Activated gamma-delta T cell treated with Interleukin-2 at 50 U/mL for 16 hours (primary cell): ENCODE measurements at regions not wholly inside any gene's neighbourhood (a gene's known extent, or its start where the extent isn't known, plus 50 kb on each side); places are given as distances from the start of the nearest gene placed in this dataset.

ENCODE experiments used
- DNase-seq: peaks from one replicate; pipeline ENCODE4 v3.0.0-alpha.2; 2020

DNA sequence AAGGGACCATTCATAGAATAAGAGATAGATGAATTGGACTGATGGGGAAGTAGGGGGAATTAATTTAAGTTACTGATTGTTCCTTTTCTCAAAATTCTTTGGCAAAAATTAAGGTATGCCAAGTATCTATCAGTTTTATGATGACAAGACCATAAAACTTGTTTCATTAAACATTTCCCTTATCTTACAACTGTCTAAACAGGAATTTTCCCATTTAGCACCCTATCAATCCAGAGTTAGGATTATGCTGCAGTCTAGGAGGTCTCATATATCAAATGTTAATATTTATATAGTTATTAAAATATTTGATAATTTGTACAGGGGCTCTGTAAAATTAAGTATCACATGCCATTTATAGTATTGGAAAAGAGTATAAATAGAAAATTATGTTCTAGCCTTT lies 51.5 kb upstream of the ARID1B start:
- DNase-seq: no peak

DNA sequence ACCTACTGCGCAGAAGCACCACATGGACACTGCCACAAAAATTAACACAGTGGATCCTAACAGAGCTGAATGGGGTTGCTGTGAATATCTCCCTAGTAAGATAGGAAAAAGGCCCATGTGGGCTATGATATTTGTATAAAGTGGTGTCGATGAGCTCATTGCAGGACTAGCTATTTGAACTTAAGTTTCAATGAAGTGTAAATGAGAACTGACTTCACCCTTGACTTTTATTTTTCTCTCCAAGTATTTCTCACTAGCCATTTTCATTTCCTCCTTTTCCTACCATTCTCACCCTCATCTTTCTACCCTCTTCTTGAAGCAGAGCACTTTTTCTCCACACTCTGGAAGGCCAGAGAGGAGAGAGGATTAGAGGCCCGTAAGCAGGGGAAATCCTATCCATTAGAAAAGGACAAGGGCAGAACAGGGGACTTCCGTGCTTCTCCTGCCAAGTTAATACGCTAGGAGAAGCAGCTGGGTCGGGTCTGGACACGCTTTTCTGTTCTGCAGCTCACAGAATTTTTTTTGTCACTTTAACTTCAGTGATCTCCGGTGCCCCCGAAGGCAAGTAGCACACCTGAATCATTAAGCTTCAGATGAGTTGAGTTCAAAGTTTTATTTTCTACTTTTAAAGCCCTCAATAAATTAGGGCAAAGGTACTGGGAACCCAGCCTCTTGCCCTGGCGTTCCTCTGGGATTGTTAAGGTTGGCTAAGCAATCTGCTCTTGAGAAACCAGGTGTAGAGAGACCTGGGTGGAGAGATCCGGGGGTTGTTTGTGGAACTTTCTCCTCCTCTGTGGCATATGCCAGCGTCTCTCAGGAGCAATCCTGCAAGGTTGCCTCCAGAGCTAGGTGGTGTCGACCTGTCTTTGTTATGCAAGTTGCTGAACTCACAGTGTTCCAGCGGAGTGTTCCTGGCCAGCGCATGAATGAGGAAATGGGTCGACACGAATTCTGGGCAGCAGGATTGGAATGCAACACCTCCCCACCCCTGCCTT lies 56.2 kb upstream of the ARID1B start:
- no peak for DNase-seq

DNA sequence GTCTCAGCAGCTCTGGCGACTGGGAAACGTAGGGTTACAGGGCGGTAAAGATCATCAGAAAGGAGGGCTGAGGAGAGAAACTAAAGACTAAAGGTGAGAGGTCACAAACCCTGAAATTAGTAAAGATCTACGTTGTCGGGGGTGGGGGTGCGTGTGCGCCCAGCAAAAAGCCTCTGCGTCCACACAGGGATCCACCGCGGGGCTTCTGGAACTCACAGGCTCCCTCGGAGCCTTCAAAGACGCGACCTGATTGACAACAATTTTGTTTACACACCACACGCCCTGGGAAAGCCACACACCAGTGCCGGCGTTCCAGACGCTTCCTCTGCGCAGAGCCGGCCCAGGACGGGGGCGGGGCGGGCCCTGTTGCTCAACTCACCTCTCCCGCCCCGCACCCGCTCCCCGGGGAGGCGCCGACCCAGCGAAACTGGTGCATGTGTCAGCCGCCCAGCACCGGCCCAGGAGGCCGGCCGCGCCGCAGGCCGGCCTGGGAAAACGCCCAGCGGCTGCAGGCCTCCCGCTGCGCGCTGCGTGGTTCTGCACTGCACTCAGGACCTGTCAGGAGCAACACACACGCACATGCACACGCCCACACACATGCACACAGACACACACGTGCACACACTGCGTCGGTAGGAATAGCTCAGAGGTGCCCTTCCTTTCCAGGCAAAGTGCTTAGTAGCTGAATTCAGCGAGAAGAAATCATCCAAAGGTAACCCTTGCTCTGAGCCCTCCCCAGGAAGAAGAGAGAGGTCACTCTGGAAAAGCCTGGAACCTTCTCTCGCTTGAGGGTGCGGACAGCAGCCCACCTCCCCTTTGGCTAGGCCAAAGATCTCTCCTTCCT lies 57.2 kb upstream of the ARID1B start:
- DNase-seq: peak; percentile 64

DNA sequence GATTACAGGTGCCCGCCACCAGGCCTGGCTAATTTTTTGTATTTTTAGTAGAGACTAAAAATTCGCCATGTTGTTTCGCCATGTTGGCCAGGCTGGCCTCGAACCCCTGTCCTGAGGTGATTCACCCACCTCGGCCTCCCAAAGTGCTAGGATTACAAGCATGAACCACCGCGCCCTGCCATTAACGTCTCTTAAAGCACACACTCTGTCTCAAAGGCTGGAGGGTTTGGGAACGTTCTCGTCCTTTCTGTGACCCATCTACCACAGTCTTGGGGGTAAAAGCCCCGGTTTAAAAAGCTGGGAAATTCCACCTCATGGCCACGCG lies 57.8 kb upstream of the ARID1B start:
- DNase-seq: no peak

DNA sequence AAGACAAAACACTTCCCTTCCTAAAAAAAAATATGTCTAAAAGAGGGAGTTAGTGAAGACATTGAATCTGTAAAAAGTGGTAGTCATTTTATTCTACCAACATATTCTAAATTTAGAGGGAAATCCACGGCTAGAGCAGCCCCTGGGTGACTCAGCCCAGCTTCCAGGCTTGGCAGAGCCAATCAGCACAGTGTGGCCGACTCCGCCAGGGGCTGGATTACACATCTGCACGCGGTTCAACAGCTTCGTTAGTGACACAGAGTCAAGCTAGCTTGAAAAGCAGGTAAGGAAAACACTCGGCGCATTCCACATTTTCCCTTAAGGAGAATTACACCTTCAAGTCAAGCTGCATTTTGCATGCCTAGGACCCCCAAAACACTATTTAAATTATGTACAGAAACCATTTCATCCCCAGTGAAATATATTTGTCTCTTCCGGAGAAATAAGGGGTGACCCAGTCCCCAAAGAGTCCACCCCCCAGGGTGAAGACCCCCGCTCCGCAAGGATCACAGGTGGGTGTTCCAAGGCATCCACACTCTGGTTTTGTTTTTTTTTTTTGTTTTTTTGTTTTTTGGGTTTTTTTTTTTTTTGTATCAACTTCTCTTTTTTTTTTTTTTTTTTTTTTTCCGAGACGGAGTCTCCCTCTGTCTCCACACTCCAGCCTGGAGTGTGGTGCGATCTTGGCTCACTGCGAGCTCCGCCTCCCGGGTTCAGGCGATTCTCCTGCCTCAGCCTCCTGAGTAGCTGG lies 58.4 kb upstream of the ARID1B start:
- no peak for DNase-seq

DNA sequence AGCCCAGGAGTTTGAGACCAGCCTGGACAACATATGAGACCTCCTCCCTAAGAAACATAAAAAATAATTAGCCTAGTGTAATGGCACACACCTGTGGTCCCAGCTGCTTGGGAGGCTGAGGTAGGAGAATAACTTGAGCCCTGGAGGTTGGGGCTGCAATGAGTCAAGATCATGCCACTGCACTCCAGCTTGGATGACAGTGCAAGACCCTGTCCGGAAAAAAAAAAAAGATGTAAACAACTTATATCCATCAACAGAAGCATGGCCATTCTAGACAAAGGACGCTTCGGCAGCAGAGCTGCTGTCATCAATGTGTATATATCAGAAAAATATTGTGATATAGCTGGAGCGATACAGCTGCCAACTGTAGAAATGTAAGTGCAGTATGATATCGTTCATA lies 59.6 kb upstream of the ARID1B start:
- no peak for DNase-seq

DNA sequence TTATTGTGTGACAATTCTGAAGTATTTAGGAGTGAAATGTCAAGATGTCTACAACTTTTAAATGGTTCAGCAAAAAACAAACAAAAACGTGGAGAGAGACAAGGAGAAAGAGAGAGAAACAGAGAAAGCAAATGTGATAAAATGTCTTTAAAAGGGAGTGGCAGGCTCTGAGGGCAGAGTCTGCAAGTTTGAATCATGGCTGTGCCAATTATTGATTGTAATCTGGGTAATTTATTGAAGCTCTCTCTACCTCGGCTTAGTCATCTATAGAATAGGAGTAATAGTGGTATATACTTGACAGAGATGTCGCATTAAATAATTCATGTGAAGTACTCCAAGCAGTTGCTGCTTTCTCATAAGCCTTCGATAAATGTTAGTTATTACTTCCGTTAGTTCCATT lies 61.3 kb upstream of the ARID1B start:
- no peak for DNase-seq

DNA sequence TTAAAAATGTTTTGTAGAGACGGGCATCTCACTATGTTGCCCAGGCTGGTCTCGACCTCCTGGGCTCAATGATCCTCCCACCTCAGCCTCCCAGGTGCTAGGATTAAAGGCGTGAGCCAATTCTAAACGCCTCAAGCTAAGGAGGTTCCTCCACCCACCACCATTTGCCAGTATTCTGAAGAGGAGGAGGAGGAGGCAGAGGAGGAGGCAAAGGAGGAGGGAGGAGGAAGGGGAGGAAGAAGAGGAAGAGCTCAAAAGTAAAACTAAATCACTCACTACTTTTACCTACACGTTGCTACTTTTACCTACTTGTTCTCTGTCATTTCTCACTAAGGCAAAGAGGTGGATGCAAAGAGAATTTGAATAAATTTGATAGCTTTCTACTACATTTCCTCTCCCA lies 63.6 kb upstream of the ARID1B start:
- DNase-seq: no peak

DNA sequence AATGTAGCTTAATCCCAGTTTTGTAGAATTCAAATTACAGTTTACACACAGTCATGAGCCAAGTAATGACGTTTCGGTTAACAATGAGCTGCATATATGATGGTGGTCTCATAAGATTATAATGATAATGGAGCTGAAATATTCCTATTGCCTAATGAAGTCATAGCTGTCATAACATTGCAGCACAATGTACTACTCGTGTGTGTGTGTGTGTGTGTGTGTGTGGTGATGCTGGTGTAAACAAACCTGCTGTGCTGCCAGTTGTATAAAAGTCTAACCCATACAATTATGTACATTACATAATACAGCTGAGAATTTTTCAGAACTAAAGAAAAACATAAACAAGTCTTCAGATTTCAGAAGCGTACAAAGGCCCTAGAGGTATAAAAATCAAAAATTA lies 66.7 kb upstream of the ARID1B start:
- no peak for DNase-seq

DNA sequence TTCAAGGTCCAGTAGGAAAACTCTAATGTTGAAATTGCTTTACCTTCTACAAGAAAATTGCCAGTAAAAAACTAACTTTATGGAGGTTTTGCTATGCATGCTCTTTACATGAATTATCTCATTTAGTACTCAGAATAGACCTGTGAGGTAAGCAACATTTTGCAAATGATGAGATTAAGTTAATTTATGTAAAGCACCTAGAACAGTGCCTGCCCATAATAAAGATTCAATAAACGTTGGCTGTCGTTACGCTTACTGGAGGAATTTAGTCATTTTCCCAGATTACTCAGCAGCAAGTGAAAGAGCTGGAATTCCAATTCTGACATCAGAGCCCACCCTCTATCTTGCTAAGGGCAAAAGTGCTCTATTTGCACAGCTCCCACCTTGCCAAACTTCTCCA lies 69.4 kb upstream of the ARID1B start:
- no peak for DNase-seq

DNA sequence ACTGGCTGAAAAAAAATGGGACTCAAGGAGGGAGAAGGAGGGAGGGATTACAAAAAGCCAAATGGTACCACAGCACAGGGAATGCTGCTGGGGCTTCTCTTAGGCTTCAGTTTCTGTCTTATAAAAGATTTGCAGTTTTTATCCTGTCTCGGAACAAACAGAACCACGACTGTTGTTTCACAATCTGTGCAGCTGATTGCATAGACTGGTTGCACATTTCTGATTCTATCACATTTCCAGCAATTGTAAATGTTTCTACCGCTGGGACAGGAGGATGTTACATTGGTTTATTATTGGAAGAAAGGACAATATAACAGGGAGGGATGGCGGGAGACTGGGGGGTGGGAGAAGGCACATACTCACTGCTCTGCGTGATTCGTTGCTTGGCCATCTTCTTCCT lies 73.5 kb upstream of the ARID1B start:
- no peak for DNase-seq

DNA sequence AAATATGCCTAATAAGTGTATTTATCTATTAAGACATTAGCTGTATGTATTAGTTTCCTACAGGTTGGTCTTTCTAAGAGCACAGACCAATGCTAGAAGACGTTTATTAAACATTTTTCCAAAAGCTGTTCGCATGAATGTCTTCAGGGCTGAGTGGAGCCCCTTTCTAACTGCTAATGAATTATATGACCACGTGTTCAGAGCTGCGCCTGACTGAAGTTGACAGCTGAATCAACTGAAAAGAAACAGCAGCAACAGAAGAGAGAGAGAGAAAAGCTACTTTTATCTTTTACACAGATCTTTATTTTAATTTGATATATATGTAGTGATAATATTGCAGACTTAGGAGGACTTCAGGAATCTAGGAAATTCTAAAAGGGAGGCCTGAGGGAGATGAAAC lies 75.2 kb upstream of the ARID1B start:
- no peak for DNase-seq

DNA sequence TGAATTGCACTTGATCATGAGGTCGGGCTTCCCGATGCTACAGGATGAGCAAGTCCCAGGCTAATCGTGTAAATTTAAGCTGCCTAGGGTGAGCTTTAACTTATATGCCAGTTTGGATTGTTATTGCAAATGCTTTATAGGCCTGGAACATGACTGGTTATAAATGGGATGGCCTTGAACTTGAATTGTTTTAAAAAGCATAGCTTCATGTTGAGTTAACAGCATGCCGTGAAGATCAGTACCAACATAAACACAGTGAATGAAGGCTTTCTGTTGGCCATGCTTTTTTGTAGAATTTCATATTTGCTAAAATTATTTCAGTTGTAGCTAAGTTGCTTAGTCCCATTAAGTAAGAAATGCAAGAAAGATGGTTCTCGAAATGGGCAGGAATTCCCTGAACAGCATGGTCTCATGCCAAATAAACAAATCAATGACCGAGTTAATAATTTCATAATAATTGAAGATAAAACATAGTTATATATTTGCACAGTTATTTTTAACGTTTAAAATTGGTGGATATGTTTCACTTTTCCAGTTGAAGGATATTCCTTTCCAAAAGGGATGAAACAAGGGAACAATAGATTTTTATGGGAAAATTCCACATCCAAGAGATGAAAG lies 76.6 kb upstream of the ARID1B start:
- no peak for DNase-seq

DNA sequence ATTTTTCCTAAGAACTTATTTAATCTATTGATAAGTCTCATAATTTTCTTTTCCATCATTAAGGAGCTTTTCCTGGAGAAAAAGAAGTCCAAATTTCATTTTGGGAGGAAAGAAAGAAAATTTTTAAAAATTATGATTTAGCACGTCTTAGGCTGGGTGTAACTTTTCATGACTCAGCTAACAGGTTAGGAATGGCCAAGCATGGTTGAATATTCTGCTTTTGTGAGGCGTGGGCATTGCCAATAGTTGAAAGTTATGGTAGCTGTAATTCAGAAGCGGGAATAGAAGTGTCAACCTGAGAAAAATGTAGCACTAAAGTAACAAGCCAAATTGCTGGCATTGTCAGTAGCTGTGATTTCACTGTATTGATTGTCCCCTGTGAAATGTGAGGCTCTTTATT lies 77.2 kb upstream of the ARID1B start:
- no peak for DNase-seq

DNA sequence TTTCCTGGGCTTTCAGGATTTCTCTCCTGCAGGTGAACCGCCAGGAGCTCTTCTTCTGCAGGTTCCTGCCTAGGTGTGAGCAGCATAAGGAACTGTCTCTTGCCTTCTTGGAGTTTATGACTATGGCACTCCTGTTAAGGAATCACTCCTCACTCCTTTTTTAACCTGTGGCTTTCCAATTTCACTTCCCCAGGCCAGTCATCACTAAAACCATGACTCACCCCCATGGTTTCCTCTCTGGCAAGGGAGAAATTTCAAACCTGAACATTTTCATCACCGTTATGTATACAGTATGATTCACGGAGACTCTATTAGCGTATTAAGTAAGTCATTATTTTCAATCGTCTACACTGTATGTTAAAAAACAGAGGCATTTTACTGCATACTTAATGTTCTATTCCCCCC lies 78.2 kb upstream of the ARID1B start:
- DNase-seq: no peak

DNA sequence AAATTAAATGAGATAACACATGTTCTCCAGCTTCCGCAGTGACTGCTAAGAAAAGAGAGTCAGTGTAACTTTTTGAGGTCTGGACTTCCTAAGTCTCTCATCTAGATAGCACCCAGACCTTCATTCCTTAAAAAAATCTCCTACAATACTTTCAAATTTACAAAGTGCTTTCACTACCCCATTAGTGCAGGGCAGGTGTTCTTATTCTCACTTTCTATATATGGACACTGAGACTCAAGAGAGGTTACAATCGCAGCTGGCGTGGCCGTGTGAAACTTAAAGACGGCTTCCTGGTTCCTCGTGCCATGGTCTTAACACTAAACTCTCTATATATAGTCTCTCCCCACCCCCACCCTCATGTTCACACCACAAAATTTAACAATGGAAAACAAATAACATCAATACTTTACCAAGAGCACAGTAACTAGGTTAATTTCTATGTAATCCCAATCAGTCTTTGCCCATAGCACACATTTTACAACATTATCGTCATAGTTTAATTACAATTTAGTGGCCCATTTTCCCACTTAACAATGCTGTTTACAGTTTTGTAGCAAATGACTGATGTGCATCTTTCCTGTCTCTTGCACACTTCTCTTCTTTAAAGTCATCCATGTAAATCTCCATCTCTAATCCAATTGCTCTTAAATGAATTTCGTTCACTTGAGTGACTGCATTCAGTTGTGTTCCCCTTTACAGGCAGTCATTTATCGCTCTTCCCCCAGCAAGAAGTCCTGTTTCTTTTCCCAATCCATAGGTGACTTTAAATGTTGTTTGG lies 78.8 kb upstream of the ARID1B start:
- no peak for DNase-seq

DNA sequence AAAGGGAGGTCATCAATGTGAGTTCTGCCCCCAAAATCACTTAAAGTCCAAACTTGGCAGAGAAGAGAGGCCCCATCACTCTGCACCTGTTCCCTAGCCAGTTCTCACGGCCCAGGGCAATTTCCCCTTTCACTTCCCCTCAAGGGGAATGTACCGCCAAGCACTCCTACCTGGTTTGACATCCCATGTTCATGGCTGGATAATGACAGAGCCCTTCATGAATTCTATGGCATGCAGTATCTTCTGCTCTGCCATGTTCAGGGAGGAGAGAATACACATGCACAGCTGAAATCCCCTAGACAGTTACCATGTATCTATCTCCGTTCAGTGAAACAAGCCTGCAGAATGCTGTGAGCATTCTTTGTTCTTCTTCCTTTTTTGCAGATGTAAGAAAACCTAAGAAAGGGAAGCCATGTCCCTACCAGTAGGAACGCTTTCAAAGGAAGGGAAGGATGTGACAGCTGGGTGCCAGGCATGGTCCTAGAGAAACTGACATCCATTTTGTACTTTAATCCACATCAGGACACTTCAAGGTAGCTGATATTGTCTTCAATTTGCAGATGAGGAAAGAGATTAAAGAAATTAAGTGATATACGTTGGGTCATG lies 79.8 kb upstream of the ARID1B start:
- DNase-seq: no peak

DNA sequence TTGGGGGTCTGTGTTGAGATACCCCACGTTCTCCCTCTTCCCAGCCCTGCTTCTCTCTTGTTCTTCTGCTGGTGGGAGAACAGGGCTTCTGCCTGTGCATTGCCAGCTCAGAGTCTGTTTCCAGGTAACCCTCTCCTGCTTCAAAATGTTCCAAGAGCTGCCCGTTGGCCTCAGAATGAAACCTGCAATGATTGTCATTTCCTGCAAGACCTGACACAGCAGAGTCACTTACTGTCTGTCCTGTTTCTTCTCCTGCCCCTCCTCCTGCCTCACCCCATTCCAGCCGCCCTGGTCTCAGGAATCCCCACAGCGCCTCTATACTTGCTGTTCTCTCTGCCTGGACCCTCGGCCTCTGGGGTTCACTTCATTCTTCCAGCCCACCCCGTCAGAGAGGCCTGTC lies 81.4 kb upstream of the ARID1B start:
- no peak for DNase-seq

DNA sequence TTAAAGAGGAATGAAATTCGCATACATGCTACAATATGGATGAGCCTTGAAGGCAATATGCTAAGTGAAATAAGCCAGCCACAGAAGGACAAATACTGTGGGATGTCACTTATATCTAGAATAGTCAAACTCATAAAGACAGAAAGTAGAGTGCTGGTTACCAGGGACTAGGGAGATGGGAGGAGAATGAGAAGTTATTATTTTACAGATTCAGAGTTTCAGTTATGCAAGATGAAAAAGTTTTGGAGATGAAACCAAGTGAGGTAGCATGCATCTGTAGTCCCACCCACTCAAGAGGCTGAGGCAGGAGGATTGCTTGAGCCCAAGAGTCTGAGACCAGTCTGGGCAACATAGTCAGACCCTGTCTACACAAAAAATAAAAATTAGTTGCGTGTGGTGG lies 82.5 kb upstream of the ARID1B start:
- no peak for DNase-seq

DNA sequence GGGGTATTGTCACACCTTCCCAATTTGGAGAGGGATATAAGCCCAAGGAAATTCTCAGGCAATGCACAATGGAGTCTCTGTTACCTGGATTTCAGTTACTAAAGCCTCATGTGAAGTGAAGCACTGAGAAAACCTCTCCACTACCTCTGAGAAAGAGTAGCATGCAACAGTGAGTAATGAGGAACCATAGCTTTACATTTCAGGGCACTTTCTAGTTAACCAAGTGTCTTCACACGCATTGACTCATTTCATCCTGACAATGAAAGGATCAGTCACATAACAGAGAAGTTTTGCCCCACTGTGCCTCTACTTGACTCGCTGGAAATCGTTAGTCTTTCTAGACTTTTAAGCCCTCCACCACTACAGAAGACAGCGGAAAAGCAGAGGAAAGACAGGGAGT lies 86.2 kb upstream of the ARID1B start:
- no peak for DNase-seq

DNA sequence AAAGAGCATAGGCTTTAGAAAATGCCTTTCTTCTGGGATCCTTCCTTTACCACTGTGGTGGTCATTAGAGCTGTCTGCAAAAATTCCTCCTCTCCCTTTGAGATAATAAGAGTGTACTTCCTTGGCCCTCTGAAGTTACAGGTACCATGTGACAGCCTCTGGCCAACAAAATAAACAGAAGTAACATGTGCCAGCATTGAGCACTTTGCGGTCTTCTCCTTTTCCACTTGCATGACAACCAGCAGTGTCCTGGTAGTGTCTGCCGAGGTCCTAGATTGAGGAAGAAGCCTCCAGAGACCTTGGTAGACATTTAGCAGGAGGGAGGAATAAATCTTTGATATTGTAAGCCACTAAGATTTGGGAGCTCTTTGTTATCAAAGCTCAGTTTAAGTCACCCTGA lies 87.5 kb upstream of the ARID1B start:
- DNase-seq: no peak

DNA sequence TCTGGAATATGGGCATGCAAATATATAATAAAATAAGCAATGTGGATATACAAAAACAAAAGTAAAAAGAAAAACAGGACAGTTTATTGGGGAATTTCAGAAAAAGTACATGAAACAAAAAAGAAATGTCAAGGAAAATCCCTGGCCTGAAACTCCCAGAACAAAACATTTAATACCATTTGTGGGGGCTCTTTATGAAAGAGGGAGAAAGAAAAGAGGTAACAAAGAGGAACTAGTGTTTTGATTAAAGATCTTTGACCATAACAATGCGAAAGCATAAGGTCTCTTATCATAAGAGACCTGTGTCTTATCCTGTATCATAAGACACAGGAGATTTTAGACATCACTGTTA lies 88.6 kb upstream of the ARID1B start:
- DNase-seq: no peak
